ENCODE measurements at regions not wholly inside any gene's neighbourhood (a gene's known extent, or its start where the extent isn't known, plus 50 kb on each side); places are given as distances from the start of the nearest gene placed in this dataset.

DNA sequence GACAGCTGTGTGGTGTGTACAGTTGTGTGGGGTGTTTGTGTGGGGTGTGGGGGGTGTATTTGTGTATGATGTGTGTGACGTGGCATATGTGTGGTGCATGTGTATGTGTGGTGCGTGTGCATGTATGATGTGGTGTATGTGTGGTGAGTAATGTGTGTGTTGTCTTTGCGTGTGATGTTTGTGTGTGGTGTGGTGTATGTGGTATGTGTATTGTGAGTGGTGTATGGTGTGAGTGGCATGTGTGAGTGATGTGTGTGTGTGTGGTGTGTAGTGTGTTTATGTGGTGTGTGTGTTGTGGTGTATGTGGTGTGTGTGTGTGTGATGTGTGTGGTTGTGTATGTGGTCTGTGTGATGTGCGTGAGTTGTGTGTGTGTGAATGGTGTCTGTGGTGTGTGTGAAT is 191.1 kb downstream of the MELK start:
- no peak for DNase-seq (ENCODE audit: low read depth in 2 of 3, low spot score in 1 of 3)

DNA sequence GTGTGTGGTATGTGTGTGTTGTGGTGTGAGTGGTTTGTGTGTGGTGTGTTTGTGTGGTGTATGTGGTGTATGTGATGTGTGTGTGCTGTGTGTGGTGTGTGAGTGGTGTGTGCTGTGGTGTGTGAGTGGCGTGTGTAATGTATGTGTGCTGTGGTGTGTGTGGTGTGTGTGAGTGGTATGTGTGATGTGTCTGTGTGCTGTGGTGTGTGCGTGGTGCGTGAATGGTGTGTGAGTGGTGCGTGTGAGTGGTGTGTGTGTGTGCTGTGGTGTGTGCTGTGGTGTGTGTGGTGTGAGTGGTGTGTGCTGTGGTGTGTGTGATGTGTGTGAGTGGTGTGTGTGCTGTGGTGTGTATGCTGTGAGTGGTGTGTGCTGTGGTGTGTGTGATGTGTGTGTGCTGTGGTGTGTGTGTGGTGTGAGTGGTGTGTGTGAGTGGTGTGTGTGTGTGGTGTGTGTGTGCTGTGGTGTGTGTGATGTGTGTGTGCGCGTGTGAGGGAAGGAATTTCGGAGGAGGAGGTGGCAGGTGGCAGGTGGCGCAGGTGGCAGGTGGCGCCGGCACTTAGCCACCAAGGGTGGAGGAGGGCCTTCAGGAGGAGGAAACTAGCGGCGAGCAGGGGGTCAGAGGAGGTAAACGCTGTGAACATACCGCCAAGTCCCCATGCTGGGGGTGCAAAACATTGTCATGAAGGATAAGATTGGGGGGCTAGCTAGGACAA is 191.8 kb downstream of the MELK start:
- no peak for DNase-seq (ENCODE audit: low read depth in 2 of 3, low spot score in 1 of 3)

DNA sequence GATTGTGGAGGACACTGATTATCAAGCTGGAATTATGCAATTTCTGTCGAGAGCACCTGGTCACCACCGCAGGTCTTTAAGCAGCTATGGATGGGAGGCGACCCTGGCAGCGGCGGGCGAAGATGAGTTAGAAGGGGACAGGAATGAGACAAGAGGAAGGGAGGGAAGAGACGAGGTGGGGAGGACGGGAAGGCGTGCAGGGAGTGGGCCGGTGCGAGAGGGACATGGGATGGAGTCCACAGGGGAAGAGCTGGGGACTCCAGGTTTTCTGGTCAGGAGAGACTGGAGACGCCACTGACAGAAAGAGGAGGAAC is 192.3 kb downstream of the MELK start:
- no peak for DNase-seq (ENCODE audit: low read depth in 2 of 3, low spot score in 1 of 3)

DNA sequence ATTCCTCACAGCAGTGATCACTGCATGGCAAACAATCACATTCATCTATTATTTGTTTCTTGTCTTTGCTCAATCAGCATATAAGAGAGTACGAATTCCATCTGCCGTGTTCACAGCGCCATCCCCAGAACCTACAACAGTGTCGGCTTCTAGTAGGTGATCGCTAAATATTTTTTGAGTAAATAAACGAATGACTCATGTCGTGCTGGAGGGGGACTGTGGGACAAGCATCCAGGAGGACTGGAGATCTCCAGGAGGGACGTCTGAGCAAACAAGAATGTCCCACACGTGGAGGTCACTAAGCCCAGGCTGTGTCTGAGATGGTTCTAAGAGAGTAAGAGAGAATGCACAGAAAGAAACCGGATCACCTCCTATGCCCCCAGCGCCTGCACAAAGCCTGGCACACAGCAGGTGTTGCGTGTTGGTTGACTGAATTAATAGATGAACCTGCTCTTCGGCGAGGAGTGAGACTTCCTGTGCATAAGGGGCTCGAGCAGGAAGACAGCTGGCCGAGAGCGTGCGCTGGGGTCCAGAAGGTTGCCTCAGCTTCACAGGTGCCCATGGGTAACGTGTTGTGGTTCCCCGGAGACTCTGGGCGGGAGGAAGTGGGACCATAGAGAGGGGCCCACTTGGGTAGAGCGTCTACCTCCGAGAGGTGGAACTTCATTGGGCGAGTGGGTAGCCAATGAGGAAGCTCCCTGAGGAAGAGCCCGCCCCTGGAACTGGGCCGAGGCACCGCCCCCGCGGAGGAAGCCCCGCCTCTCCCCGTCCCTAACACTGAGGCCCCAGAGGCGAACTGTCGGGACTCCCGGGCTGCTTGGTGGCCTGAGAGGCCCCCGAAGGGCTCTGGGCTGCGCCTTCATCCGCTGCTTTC is 193.0 kb downstream of the MELK start:
- DNase-seq (ENCODE audit: low read depth in 2 of 3, low spot score in 1 of 3), result peak; percentile 78 to 89 (median 87)

DNA sequence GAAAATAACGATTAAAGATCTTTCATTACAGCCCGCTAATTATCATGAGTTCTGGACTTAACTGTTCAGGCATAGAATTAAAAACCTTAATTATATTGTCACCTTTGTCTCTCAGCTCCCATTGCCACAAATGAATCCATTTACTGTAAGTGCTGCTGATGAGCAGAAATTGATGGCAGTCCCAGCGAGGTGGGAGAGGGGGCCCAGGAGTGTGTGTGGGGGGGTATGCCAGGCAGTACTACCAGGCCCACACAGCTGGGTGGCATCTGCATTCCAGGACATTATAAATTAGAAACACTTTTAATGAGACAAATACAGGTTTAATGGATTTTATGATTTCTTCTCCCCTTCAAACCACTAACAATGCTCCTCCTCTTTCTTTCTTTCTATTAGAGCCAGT is 196.0 kb downstream of the MELK start:
- no peak for DNase-seq (ENCODE audit: low read depth in 2 of 3, low spot score in 1 of 3)

DNA sequence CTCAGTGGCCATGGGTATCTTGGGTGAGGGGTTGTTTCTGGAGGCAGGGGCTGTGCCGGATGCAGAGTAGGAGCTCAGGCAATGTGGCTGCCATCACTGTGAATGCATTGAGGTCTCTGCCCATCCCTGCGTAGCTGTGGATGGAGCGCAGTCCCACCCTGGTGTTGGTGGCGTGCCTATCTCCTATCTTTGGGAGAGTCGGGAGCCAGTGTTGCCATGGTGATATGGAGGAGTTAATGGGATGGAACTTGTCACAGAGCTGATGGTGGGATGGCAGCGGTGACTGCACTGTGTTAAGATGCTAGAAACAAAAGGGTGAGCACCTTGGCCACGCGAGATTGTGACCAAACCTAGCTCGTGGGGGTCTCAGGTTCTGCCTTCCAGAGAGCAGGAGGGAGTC is 197.3 kb downstream of the MELK start:
- DNase-seq (ENCODE audit: low read depth in 2 of 3, low spot score in 1 of 3), result no peak

DNA sequence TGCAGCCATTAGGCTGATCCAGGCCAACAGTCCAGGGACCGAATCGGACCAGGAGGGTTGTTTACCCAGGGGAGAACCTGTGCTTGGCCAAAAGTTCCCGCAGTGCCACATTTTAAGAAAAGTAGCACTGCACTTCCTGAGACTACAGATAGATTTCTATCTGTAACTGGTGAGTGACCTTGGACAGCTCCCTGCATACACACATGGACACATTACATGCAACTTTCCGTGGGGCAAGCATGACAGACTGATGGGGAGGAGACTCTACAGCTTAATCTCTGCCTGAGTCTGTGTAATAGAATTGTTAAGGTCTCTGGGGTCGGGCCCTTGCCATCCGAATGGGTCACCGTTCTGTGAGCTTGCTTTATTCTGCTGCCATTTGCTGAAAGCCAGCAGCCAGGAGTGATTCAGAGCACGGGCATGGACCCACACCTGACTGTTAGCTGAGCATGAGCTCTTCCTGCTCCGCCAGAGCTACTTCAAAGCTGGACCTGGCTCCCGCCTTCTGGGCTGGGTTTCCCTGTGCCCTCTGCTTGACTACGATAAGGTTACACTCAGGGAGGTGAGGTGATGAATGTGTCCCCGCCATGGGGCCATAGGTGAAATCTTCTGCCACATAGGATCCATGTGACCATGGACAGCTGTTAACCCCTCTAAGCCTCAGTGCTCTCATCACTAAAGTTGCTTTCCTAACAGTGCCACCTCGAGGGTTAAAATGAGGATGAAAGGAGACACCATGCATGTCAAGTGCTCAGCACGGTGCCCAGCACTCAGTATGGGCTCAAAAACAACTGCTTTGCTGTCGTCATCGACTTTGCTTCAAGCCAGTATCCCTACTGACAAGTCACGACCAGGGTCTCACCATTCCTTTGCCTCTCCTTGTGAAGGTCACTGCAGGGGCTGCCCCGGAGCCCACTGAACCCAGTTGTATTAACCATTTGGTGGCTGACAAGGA is 200.0 kb downstream of the MELK start:
- no peak for DNase-seq (ENCODE audit: low read depth in 2 of 3, low spot score in 1 of 3)

DNA sequence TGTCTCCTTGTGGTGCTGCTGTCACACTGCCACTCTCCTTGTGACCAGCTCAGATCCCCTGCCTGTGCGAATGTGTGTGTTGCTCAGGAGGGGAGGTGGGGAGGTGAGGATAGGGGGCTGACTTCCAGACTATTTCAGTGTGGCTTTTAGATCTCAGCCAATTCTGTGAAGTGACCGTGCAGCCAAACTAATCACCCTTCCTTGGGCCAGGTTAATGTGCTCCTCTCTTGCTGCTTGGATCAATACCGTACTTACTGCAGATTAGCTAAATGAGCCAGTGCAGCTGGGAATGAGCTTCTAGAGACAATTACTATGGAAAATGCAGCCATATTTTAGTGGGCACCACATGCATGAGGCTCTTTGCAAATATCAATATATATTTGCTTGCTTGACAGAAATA is 206.0 kb downstream of the MELK start:
- no peak for DNase-seq (ENCODE audit: low read depth in 2 of 3, low spot score in 1 of 3)

DNA sequence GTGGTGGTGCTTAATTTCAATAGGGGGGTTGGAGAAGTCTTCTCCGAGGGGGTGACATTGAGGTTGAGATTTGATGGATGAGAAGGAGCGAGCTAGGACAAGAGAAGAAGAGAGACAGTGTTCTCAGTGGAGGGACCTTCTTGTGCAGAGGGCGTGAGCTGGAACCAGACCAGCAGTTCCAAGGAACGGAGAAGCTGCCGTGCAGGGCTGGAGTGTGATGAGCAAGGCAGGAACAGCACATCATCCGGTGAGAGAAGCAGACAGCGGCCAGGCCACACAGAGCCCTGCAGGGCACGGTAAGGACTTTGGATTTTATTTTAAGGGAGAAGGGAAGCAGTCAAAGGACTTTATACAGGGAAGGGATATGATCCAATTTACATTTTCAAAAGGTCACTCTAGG is 206.9 kb downstream of the MELK start:
- DNase-seq (ENCODE audit: low read depth in 2 of 3, low spot score in 1 of 3), result no peak

DNA sequence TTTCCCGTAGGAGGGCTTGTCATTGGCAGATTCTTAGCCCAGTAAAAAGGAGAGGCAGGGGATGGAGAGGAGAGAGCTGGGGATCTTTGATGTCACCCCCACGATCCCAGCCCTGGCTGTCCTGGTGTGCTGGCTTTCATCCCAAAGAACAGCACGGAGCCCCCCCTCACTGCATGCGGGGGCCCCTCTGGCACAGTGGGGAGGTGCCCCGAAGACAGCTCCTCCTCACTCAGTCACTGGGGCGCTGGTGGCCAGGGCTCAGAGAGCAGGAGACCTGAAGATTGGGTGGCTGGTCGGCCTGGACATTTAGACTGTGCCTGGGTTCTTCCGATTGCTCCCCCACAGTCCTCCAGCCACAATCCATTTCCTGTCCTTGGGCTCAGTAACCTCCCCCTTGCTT is 207.5 kb downstream of the MELK start:
- DNase-seq (ENCODE audit: low read depth in 2 of 3, low spot score in 1 of 3), result no peak

DNA sequence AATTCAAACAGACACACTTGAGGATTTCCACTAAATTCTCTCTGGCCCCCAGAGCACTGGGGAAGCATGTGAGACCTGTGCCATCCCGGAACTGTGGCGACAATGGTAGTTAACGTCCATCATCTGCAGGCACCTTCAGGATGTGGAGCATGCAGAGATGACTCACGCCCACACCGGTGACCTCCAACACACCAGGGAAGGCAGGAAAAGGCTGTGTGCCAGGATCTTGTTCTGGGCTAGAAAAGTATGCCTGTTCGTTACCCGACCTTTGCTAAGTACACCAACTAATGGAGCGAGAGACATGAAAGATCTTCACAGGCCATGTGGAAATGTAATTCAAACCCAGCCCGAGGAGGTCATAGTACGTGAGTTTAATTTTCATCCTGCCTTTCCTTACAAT is 208.8 kb downstream of the MELK start:
- DNase-seq (ENCODE audit: low read depth in 2 of 3, low spot score in 1 of 3), result no peak
